Memory B cell (primary cell): ENCODE measurements at regions not wholly inside any gene's neighbourhood (a gene's known extent, or its start where the extent isn't known, plus 50 kb on each side); places are given as distances from the start of the nearest gene placed in this dataset.

Experiments
- ATAC-seq: fragments of 150-1000 bp; cut with Tn5 transposase; 2 replicates; pipeline ENCODE4 v1.10.0; 2021; ENCODE audit warnings: low read depth, mild to moderate bottlenecking, moderate library complexity
- DNase-seq, 2 donors: peaks; one replicate each; pipeline ENCODE4 v3.0.0; 2022; ENCODE audit warnings: low spot score in 2 of 2
- H3K27ac Mint-ChIP-seq: one replicate; pipeline ENCODE4 v1.8.0; 2022; ENCODE audit warnings: mild to moderate bottlenecking, moderate library complexity, mixed read lengths
- H3K27me3 Mint-ChIP-seq: one replicate; pipeline ENCODE4 v1.8.0; 2022; ENCODE audit warnings: mixed read lengths
- H3K36me3 Mint-ChIP-seq: one replicate; pipeline ENCODE4 v1.8.0; 2022; ENCODE audit warnings: mild to moderate bottlenecking, mixed read lengths
- H3K4me1 Mint-ChIP-seq: one replicate; pipeline ENCODE4 v1.8.0; 2022; ENCODE audit warnings: mixed read lengths
- H3K4me3 Mint-ChIP-seq: one replicate; pipeline ENCODE4 v1.8.0; 2022; ENCODE audit warnings: mild to moderate bottlenecking, moderate library complexity, mixed read lengths
- H3K9me3 Mint-ChIP-seq: one replicate; pipeline ENCODE4 v1.8.0; 2022; ENCODE audit warnings: mixed read lengths

DNA sequence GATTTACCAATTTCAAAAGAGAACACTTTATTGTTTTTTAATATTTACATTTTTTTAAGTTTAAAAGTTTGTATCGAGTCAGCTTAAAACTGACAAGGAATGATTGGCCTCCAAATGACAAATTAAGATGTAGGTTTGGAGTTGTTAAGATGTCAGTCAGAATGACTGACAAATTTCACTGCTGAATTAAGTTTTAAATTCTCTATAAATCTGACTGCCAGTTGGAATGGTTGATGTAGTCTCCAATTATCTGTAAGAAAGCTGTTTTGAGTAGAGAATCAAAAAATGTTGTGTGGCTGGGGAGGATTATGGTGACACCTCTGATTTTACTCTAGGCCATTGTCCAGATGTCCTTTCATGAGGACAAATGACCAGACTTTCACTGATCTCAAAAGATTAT lies 165.3 kb upstream of the CDH20 start:
- H3K9me3 Mint-ChIP-seq: no peaks in the 10 kb centered on the region
- H3K4me3 Mint-ChIP-seq: no peak overlapping the region

DNA sequence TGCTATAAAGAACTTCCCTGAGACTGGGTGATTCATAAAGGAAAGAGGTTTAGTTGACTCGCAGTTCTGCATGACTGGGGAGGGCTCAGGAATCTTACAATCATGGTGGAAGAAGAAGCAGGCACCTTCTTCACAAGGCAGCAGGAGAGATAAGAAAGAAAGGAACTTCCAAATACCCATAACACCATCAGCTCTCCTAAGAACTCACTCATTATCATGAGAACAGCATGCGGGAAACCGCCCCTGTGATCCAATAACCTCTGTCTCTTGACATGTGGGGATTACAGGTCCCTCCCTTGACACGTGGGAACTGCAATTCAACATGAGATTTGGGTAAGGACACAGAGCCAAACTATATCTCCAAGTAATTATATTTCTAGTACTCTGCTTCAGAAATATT lies 163.8 kb upstream of the CDH20 start:
- Mint-ChIP-seq H3K4me3 (no peak overlapping the region), H3K27ac (no peak overlapping the region), H3K4me1 (no peaks in the 10 kb centered on the region), H3K36me3 (no peaks in the 10 kb centered on the region), H3K9me3 (no peaks in the 10 kb centered on the region), H3K27me3 (no peaks in the 10 kb centered on the region)
- DNase-seq (no peak), ATAC-seq (no peak)

More for the DNA sequence above, 165.3 kb upstream of the CDH20 start:
- H3K27me3 Mint-ChIP-seq: no peaks in the 10 kb centered on the region
- H3K27ac Mint-ChIP-seq: no peak overlapping the region
- ATAC-seq (no peak), DNase-seq (no peak)
- no peaks in the 10 kb centered on the region for H3K36me3 Mint-ChIP-seq
- no peaks in the 10 kb centered on the region for H3K4me1 Mint-ChIP-seq

DNA sequence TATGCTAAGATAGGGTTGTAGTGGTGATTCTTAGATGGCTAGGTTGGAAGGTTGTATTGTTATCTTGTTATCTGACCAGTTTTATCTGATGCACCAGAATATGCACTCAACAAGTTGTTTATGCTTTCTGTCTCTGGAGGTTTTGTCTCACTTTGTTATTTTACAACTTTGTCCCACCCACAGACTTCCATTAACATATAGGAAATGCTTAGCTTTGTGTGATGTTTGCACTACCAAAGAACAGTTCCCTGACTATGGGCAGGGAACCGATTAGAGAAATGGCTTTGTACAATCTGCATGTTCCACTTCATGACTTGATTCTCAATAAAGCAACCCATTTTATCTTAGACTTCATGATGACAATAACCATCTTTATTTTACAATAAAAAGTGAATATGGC lies 160.6 kb upstream of the CDH20 start:
- Mint-ChIP-seq H3K4me3 (no peak overlapping the region), H3K27me3 (no peaks in the 10 kb centered on the region), H3K4me1 (no peaks in the 10 kb centered on the region), H3K36me3 (no peaks in the 10 kb centered on the region), H3K27ac (no peak overlapping the region), H3K9me3 (peaks cover 7% of the 10 kb centered on the region)
- ATAC-seq (no peak), DNase-seq (no peak)

DNA sequence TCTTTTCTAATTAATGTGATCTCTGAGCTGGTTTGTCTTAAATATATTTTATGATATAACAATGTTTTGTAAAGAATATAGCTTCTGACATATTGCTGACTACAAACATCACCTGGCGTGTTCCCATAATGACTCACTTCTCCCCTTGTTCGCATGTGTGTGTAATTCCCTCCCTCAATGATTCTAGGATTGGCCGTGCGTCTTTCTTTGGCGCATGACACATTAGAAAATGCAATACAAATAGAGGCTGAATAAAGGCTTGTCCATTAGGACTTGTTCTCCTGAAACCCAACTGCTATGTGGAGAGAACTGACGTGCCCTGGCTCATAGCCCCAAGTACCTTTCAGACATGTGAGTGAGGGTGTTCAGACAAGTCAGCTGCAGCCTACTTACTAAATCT lies 159.7 kb upstream of the CDH20 start:
- Mint-ChIP-seq H3K4me3 (no peak overlapping the region), H3K9me3 (peaks cover 10% of the 10 kb centered on the region), H3K4me1 (no peaks in the 10 kb centered on the region), H3K27me3 (no peaks in the 10 kb centered on the region), H3K27ac (no peak overlapping the region), H3K36me3 (no peaks in the 10 kb centered on the region)
- ATAC-seq (no peak), DNase-seq (no peak)

DNA sequence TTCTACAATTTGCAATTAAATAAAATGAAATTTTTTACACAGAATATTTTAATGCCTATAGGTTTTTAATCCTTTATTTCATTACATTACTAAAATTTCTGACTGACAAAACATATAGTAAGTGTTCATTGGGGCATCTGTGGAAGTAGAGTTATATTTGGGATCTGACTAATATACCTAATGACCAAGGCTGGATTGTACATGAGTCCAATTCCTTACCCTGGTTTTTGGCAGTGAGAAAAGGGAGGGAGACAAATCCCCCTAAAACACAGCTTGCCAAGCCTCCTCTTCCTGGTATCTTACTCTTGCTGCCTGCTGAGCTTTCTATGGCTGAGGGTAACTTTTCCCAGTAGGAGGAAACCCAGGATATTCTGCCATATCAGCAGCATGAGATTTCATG lies 149.4 kb upstream of the CDH20 start:
- Mint-ChIP-seq H3K27ac (no peak overlapping the region), H3K27me3 (no peaks in the 10 kb centered on the region), H3K9me3 (peaks cover 4% of the 10 kb centered on the region), H3K36me3 (no peaks in the 10 kb centered on the region), H3K4me3 (no peak overlapping the region), H3K4me1 (no peaks in the 10 kb centered on the region)
- ATAC-seq (no peak), DNase-seq (no peak)

DNA sequence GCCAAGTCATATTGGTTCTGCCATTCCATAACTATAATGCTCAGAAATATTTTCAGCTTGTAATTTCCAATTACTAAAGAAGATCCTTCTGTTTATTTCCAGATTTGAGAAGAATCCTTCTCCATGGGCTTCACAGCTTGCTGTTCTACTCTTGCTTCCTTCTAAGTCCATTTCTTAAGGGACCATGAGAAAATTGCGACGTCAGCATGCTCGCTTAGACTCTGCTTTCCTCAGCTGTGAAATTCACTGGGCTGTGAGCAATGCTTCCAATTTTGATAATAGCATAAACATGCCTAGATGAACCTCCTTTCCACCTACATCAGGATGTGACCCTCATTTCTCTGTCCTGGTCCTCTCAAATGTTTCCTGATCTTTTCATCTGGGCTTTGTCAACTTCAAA lies 145.3 kb upstream of the CDH20 start:
- peaks cover 4% of the 10 kb centered on the region for H3K9me3 Mint-ChIP-seq
- H3K4me3 Mint-ChIP-seq: no peak overlapping the region
- DNase-seq (no peak), ATAC-seq (no peak)
- H3K27ac Mint-ChIP-seq: no peak overlapping the region
- no peaks in the 10 kb centered on the region for H3K4me1 Mint-ChIP-seq
- no peaks in the 10 kb centered on the region for H3K36me3 Mint-ChIP-seq
- H3K27me3 Mint-ChIP-seq: no peaks in the 10 kb centered on the region

DNA sequence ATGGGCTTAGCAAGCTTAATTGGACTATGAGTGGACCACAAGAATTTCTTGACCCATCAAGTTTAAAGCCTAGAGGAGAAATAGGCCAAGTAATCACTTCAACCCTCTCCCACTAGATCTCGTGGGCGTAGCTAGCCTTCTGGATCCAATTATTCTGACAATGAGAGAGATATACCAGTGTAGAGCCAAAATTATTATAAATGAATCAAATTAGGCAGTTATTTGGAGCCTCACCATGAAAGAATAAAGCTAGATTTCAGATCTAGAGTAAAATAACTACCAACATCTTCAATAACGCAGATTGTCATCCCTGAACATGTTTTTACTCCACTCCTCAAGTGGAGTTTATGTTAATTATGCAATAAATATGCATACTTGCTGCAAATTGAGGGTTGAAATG lies 143.9 kb upstream of the CDH20 start:
- ATAC-seq (no peak), DNase-seq (no peak)
- H3K9me3 Mint-ChIP-seq: peaks cover 4% of the 10 kb centered on the region
- no peaks in the 10 kb centered on the region for H3K27me3 Mint-ChIP-seq
- no peak overlapping the region for H3K27ac Mint-ChIP-seq
- H3K36me3 Mint-ChIP-seq: no peaks in the 10 kb centered on the region
- no peak overlapping the region for H3K4me3 Mint-ChIP-seq
- H3K4me1 Mint-ChIP-seq: no peaks in the 10 kb centered on the region

DNA sequence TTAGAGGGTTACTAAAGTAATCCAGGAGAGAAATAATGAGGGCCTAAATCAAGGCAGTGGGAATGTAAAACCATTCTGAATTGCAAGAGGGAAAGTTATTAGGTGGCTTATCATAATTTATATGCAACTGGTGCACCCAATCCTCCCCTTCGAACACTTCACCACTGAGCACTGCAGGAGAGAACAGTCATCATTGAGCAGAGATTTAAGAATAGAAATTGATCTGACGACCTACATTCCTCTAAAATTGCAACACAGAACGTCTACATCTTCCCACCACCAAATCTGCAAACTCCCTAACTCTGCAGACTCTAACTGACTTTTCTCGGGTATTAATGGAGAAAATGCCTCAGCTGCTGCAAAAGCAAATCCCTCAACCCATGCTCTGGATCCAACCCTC lies 138.5 kb upstream of the CDH20 start:
- ATAC-seq: no peak
- H3K36me3 Mint-ChIP-seq: no peaks in the 10 kb centered on the region

DNA sequence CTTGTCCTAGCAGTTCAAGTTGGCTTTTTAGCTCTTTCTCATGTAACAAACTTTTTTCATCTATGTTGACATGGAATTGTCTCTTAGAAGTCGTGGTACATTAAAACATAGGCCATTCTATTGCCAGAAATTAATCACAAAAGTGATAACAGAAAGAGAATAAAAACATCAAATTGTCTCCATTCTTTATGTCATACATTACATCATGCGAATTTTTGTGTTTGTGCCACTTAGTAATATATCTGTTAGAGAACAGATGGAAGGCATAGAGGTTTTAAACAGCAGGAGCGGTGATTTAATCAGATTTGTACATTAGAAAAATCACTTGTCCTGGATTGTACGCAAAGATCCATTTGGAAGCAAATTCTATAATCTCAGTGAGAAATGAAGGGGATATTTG lies 136.5 kb upstream of the CDH20 start:
- DNase-seq (no peak), ATAC-seq (no peak)
- H3K36me3 Mint-ChIP-seq: no peaks in the 10 kb centered on the region
- H3K27ac Mint-ChIP-seq: no peak overlapping the region
- H3K4me3 Mint-ChIP-seq: no peak overlapping the region
- H3K9me3 Mint-ChIP-seq: no peaks in the 10 kb centered on the region
- no peaks in the 10 kb centered on the region for H3K4me1 Mint-ChIP-seq
- H3K27me3 Mint-ChIP-seq: no peaks in the 10 kb centered on the region

More for the DNA sequence above, 138.5 kb upstream of the CDH20 start:
- Mint-ChIP-seq H3K27me3 (no peaks in the 10 kb centered on the region), H3K4me3 (no peak overlapping the region), H3K27ac (no peak overlapping the region), H3K4me1 (no peaks in the 10 kb centered on the region), H3K9me3 (no peaks in the 10 kb centered on the region)
- no peak for DNase-seq

DNA sequence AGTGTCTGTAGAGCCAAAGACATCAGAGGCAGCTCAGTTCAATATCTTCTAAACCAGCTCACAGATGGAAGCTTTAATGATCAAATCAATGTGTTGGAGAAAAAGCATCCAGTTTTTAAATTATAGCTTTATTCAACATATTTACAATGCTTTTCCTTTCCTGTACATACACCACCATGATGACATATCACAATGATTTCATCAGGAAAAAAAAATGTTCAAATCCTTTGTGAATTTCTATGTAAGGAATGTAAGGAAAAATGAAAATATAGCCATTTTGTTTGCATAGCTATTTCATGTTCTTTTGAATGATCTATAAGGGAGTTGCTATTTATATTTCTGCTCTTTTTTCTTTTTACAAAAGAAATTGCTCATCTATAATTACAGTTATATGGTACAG lies 134.7 kb upstream of the CDH20 start:
- Mint-ChIP-seq H3K27ac (no peak overlapping the region), H3K4me1 (no peaks in the 10 kb centered on the region), H3K36me3 (no peaks in the 10 kb centered on the region), H3K27me3 (no peaks in the 10 kb centered on the region), H3K4me3 (no peak overlapping the region), H3K9me3 (peaks cover 1% of the 10 kb centered on the region)
- no peak for DNase-seq
- no peak for ATAC-seq

DNA sequence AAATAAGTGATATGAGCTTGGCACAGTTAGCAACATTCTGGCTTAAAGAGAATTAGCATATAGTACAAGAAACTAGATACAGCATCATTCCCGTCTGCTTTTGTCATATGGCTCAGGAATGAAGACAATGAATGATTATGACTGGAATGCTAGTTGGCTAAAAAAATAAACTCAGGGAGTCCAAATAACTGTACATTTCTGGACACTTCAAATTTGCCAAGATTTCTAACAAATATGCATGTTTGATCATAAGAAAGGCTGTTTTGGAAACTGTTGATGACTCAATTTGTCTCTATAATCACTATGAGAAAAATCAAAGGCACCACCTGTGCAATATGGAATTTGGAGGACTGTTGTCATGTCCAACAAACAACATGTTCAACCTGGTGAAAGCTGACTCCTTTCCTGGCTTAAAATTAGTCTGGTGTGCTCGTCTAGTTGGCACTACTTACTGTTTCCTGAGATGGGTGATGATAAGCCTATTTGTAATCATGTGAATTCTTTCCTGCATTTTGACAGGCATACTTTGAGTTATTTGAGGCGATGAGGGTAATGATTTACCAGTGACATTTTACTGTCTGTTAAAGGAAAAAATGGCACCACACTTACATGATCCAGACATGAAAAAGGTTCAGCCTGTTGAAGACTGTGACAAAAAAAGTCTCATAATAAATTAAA lies 133.9 kb upstream of the CDH20 start:
- Mint-ChIP-seq H3K4me3 (no peak overlapping the region), H3K36me3 (no peaks in the 10 kb centered on the region), H3K27ac (no peak overlapping the region), H3K4me1 (no peaks in the 10 kb centered on the region), H3K27me3 (no peaks in the 10 kb centered on the region), H3K9me3 (peaks cover 1% of the 10 kb centered on the region)
- DNase-seq: no peak
- no peak for ATAC-seq

DNA sequence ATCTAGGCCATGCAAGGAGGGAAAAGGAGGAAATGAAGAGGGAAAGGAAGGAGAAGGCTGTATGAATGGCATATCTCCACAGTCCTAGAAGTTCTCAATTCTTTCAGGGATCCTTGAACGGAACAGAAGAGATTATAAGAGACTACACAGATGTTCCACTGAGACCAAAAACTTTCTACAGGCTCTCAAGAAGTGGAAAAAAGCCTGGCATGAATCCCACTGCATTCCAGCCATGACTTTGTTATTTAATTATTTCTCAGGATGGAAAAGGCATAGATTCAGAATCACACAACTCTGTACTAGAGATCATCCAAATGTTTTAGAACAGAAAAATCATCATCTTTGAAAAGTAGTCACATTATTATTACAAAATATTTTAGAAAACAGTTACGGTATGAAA lies 131.7 kb upstream of the CDH20 start:
- Mint-ChIP-seq H3K36me3 (no peaks in the 10 kb centered on the region), H3K9me3 (peaks cover 1% of the 10 kb centered on the region), H3K27ac (no peak overlapping the region), H3K4me3 (no peak overlapping the region), H3K27me3 (no peaks in the 10 kb centered on the region), H3K4me1 (no peaks in the 10 kb centered on the region)
- ATAC-seq (no peak), DNase-seq (no peak)

DNA sequence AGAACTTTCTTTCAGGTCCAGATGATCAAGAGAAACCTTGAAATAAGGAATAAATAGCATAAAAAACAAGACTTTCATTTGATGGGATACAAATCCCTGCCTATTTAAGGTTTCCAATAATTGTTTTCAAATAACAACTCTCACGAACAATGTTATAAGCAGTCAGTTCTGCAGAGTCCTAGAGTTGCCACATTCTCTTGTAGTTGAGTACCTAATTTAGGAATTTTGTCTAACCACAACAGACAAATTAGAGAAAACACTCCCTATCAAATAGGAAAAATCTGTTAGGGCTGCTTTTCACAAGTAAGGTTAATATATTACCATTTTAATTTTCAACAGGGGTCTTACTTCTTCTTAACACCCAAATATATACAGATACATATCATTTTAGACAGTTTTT lies 130.1 kb upstream of the CDH20 start:
- Mint-ChIP-seq H3K4me1 (no peaks in the 10 kb centered on the region), H3K36me3 (no peaks in the 10 kb centered on the region), H3K4me3 (no peak overlapping the region), H3K27ac (no peak overlapping the region), H3K9me3 (peaks cover 1% of the 10 kb centered on the region), H3K27me3 (no peaks in the 10 kb centered on the region)
- DNase-seq: no peak
- no peak for ATAC-seq

DNA sequence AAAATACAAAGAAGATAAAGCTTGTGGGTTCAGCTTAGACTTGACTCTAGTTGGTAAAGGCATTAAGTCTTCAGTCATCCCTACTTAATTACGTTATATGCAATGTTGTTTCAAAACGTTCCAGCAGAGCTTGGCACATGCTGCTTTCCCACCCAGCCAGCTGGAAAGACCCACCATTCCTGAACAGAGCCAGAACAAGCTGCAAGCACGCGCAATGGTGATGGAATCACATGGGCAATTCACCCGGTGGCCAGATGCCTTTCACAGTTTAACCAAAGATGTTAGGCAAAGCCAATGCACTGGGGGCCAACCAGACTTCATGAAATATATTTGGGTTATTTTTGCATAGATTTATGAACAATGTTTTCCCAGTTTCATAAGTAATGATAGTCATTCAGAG lies 123.4 kb upstream of the CDH20 start:
- no peaks in the 10 kb centered on the region for H3K36me3 Mint-ChIP-seq
- H3K9me3 Mint-ChIP-seq: peaks cover 1% of the 10 kb centered on the region
- DNase-seq: no peak
- no peaks in the 10 kb centered on the region for H3K4me1 Mint-ChIP-seq
- H3K4me3 Mint-ChIP-seq: no peak overlapping the region
- no peak overlapping the region for H3K27ac Mint-ChIP-seq
- no peak for ATAC-seq
- no peaks in the 10 kb centered on the region for H3K27me3 Mint-ChIP-seq

DNA sequence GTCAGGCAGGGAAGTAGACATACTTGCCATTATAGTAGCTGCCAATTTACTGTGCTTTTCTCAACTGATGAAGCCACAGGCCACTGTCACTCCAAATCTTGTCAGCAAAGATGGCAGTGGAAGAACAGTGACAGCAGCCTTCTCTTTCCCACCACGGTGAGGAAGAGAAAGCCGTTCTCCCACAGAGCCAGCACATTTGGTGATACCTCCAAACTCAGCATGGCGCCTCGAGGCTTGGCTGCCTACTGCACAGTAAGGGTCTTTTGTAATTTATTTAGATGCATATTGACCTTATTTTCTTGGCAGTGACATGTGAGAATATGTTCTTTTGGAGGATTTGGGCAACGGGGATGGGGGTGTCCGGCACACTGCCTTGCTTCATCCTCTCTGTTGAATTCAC lies 117.2 kb upstream of the CDH20 start:
- no peak overlapping the region for H3K27ac Mint-ChIP-seq
- DNase-seq (no peak), ATAC-seq (no peak)
- H3K36me3 Mint-ChIP-seq: no peaks in the 10 kb centered on the region
- H3K4me3 Mint-ChIP-seq: no peak overlapping the region
- H3K27me3 Mint-ChIP-seq: no peaks in the 10 kb centered on the region
- H3K4me1 Mint-ChIP-seq: no peaks in the 10 kb centered on the region
- H3K9me3 Mint-ChIP-seq: peaks cover 1% of the 10 kb centered on the region
